Memory B cell (primary cell): ENCODE measurements at regions not wholly inside any gene's neighbourhood (a gene's known extent, or its start where the extent isn't known, plus 50 kb on each side); places are given as distances from the start of the nearest gene placed in this dataset.
"Not testable (repeated sequence)": the region's sequence is repeated elsewhere in the genome, so short reads cannot be mapped to it uniquely, and the experiment has no call there.

Source experiments
- ATAC-seq: fragments of 150-1000 bp; cut with Tn5 transposase; 2 replicates; pipeline ENCODE4 v1.10.0; 2021; ENCODE audit warnings: low read depth, mild to moderate bottlenecking, moderate library complexity
- DNase-seq, 2 donors: peaks; one replicate each; pipeline ENCODE4 v3.0.0; 2022; ENCODE audit warnings: low spot score in 2 of 2
- H3K27ac Mint-ChIP-seq: one replicate; pipeline ENCODE4 v1.8.0; 2022; ENCODE audit warnings: mild to moderate bottlenecking, moderate library complexity, mixed read lengths
- H3K27me3 Mint-ChIP-seq: one replicate; pipeline ENCODE4 v1.8.0; 2022; ENCODE audit warnings: mixed read lengths
- H3K36me3 Mint-ChIP-seq: one replicate; pipeline ENCODE4 v1.8.0; 2022; ENCODE audit warnings: mild to moderate bottlenecking, mixed read lengths
- H3K4me1 Mint-ChIP-seq: one replicate; pipeline ENCODE4 v1.8.0; 2022; ENCODE audit warnings: mixed read lengths
- H3K4me3 Mint-ChIP-seq: one replicate; pipeline ENCODE4 v1.8.0; 2022; ENCODE audit warnings: mild to moderate bottlenecking, moderate library complexity, mixed read lengths
- H3K9me3 Mint-ChIP-seq: one replicate; pipeline ENCODE4 v1.8.0; 2022; ENCODE audit warnings: mixed read lengths

- H3K9me3 Mint-ChIP-seq, result no peaks in the 10 kb centered on the region
- H3K4me3 Mint-ChIP-seq, result no peak overlapping the region
- H3K27ac Mint-ChIP-seq, result no peak overlapping the region
- H3K27me3 Mint-ChIP-seq, result no peaks in the 10 kb centered on the region
- H3K36me3 Mint-ChIP-seq, result peaks cover 11% of the 10 kb centered on the region
- peaks cover 18% of the 10 kb centered on the region for H3K4me1 Mint-ChIP-seq
- DNase-seq, result no peak
- ATAC-seq, result no peak
Observed at GRCh38 chr13:73828811-73829210, 305.4 kb downstream of the KLF12 start.

GRCh38 chr13:73827434-73827833 is 306.8 kb downstream of the KLF12 start:
- H3K4me1 Mint-ChIP-seq, result peaks cover 17% of the 10 kb centered on the region
- H3K27me3 Mint-ChIP-seq, result no peaks in the 10 kb centered on the region

DNA sequence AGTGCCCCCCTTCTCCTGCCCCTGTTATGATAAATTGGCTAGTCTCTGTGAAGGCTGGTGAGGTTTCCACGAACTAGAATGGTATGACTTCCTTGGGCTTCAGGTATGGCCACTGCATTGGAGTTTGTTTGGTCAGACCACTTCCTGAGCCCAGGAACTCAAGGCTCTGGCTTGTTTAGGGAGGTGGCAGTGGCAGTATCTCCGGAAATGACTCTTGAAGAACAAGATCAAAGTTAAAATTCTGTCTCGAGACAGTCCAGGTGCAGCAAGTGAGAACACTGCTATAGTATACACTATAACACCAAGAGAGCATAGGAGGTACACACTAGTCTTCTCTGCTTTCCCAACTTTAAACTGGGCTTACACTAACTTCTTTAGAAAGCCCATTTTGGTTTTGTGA is 309.1 kb downstream of the KLF12 start:
- no peak for DNase-seq
- H3K9me3 Mint-ChIP-seq, result no peaks in the 10 kb centered on the region
- H3K27me3 Mint-ChIP-seq, result no peaks in the 10 kb centered on the region
- no peak overlapping the region for H3K27ac Mint-ChIP-seq
- peaks cover 28% of the 10 kb centered on the region for H3K4me1 Mint-ChIP-seq
- no peak overlapping the region for H3K4me3 Mint-ChIP-seq
- peaks cover 13% of the 10 kb centered on the region for H3K36me3 Mint-ChIP-seq
- no peak for ATAC-seq

More at GRCh38 chr13:73827434-73827833, 306.8 kb downstream of the KLF12 start:
- no peak overlapping the region for H3K4me3 Mint-ChIP-seq
- no peaks in the 10 kb centered on the region for H3K9me3 Mint-ChIP-seq
- DNase-seq, result no peak
- ATAC-seq, result no peak
- no peak overlapping the region for H3K27ac Mint-ChIP-seq
- peaks cover 13% of the 10 kb centered on the region for H3K36me3 Mint-ChIP-seq

DNA sequence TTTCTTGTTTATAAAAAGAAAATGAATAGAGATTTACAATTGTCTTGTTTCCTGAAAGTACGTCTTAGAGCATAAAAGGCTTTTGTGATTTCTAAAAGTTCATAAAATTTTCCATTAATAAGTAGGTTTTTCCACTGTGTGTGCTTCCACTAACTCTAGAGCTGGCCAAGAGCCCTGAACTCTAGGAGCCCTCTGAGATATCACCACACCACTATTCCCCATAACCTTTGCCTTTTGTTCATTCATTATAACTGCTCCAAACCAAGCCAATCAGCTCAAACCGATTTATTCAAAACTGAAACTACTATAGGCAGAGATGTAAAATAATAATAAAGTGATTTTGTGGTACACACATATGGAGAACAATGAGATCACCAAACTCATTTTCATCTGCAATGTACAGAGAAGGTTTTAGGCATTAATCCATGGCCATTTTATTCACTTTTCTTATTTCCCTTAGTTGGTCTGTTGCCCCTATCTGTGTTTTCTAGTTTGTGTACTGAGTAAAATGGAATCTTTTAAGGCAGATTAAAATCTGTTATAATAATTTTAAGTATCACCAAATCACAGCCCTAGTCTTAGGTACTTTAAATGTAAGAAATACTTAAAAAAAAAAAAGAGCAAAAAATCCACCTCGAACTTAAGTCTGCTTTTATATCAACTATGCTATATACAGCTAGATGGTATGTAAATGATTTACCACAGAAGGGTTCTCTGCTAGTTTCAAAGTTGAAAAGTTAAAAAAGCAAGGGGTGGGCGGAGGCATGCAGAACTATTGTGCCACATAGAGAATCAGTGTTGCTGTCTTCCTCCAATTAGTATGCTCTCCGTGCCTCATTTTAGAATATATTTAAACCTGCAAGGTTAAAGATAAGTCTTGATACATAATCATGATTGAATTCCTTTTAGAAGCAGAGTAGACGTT is 311.3 kb downstream of the KLF12 start:
- Mint-ChIP-seq H3K4me3 (no peak overlapping the region), H3K27ac (no peak overlapping the region), H3K9me3 (no peaks in the 10 kb centered on the region), H3K36me3 (peaks cover 24% of the 10 kb centered on the region), H3K4me1 (peaks cover 34% of the 10 kb centered on the region), H3K27me3 (no peaks in the 10 kb centered on the region)
- ATAC-seq, result no peak
- no peak for DNase-seq

GRCh38 chr13:73820688-73821087 is 313.5 kb downstream of the KLF12 start:
- Mint-ChIP-seq H3K27me3 (no peaks in the 10 kb centered on the region), H3K4me3 (no peak overlapping the region), H3K4me1 (peaks cover 32% of the 10 kb centered on the region), H3K27ac (peak overlapping the region; percentile 73), H3K9me3 (no peaks in the 10 kb centered on the region), H3K36me3 (peaks cover 26% of the 10 kb centered on the region)
- no peak for DNase-seq
- peak; percentile 53 for ATAC-seq

- Mint-ChIP-seq H3K4me3 (no peak overlapping the region), H3K27ac (peak overlapping the region; percentile 73), H3K4me1 (peaks cover 31% of the 10 kb centered on the region), H3K27me3 (no peaks in the 10 kb centered on the region), H3K9me3 (no peaks in the 10 kb centered on the region), H3K36me3 (peaks cover 25% of the 10 kb centered on the region)
- no peak for DNase-seq
- ATAC-seq, result no peak
Observed at GRCh38 chr13:73820285-73820684, 313.9 kb downstream of the KLF12 start.

DNA sequence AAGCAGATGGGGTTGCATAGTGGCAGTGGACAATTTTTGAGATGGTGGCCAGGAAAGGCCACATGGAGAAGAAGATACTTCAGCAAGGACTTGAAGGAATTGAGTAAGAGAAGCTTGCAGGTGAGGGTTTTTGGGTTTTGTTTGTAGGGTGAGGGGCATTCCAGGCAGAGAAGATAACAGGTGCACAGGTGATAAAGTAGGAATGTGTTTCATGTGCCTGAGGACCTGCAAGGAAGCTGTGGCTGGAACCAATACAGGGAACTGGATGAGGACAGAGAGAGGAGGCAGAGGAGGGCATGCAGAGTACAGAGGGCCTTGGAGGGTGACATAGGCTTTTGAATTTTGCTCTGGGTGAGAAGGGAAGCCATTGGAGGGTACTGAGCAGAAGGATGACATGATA is 314.5 kb downstream of the KLF12 start:
- no peak for ATAC-seq
- H3K27me3 Mint-ChIP-seq, result no peaks in the 10 kb centered on the region
- H3K36me3 Mint-ChIP-seq, result peaks cover 22% of the 10 kb centered on the region
- no peak for DNase-seq
- no peaks in the 10 kb centered on the region for H3K9me3 Mint-ChIP-seq
- H3K4me3 Mint-ChIP-seq, result no peak overlapping the region
- peaks cover 28% of the 10 kb centered on the region for H3K4me1 Mint-ChIP-seq
- H3K27ac Mint-ChIP-seq, result peak overlapping the region; percentile 18

DNA sequence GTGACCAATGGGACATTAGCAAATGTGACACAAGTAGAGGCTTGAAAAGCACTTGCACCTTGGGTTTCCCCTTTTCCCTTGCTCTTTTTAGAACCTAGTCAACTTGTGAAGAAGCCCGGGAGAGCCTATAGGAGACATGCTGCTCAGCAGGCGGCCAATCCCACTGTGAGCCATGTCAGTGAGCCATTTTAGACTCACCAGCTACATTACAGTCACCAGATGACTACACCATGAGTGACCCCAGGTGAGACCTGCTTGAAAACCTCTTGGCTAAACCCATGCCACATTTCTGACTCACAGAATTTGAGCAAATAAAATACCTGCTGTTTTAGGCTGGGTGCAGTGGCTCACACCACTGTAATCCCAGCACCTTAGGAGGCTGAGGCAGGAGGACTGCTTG is 317.5 kb downstream of the KLF12 start:
- H3K27ac Mint-ChIP-seq, result no peak overlapping the region
- H3K27me3 Mint-ChIP-seq, result no peaks in the 10 kb centered on the region
- no peaks in the 10 kb centered on the region for H3K9me3 Mint-ChIP-seq
- ATAC-seq (no peak), DNase-seq (no peak)
- peaks cover 36% of the 10 kb centered on the region for H3K36me3 Mint-ChIP-seq
- H3K4me1 Mint-ChIP-seq, result peaks cover 23% of the 10 kb centered on the region
- no peak overlapping the region for H3K4me3 Mint-ChIP-seq

DNA sequence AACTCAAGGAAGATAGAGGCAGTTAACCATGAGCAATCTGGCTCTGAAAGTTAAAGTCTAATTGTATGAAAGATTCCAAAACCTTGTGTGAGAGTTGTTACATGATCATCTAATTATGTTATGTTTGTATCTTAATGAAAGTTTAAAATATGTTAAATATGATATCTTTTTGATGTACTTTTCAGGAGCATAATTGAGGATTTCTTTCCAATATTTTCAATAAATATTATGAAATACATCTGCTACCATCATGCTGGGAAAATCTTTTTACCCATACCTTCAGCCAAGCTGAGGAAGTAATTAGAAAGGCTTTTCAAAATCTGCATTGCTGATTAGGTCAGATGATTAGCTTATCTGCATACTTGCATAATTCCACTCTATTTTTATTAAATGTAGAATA is 318.4 kb downstream of the KLF12 start:
- Mint-ChIP-seq H3K36me3 (peaks cover 34% of the 10 kb centered on the region), H3K9me3 (no peaks in the 10 kb centered on the region), H3K4me3 (no peak overlapping the region), H3K4me1 (peaks cover 14% of the 10 kb centered on the region), H3K27ac (no peak overlapping the region), H3K27me3 (no peaks in the 10 kb centered on the region)
- ATAC-seq, result no peak
- no peak for DNase-seq

DNA sequence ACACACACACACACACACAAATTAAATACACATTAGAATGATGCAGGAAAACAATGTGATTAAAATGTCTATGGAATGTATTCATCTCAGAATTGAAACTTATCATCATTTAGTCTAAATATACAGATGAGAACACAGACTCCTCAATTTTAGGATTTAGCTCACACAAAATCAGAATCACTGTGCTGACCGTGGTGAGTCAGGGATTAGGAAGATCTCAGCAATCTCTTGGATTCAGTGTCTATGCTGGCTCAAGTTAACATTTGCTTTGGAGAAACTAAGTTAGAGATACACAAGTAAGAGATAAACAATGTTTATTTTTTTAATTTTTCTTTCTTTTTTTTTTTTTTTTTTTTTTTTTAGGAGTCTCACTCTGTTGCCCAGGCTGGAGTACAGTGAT is 323.6 kb downstream of the KLF12 start:
- Mint-ChIP-seq H3K9me3 (no peaks in the 10 kb centered on the region), H3K36me3 (peaks cover 29% of the 10 kb centered on the region), H3K27ac (no peak overlapping the region), H3K4me1 (no peaks in the 10 kb centered on the region), H3K27me3 (no peaks in the 10 kb centered on the region), H3K4me3 (no peak overlapping the region)
- no peak for ATAC-seq
- DNase-seq, result no peak

- DNase-seq (no peak), ATAC-seq (no peak)
- H3K27ac Mint-ChIP-seq, result no peak overlapping the region
- no peaks in the 10 kb centered on the region for H3K27me3 Mint-ChIP-seq
- no peak overlapping the region for H3K4me3 Mint-ChIP-seq
- peaks cover 30% of the 10 kb centered on the region for H3K36me3 Mint-ChIP-seq
- H3K9me3 Mint-ChIP-seq, result no peaks in the 10 kb centered on the region
- no peaks in the 10 kb centered on the region for H3K4me1 Mint-ChIP-seq
Observed at GRCh38 chr13:73809561-73809960, 324.6 kb downstream of the KLF12 start.

DNA sequence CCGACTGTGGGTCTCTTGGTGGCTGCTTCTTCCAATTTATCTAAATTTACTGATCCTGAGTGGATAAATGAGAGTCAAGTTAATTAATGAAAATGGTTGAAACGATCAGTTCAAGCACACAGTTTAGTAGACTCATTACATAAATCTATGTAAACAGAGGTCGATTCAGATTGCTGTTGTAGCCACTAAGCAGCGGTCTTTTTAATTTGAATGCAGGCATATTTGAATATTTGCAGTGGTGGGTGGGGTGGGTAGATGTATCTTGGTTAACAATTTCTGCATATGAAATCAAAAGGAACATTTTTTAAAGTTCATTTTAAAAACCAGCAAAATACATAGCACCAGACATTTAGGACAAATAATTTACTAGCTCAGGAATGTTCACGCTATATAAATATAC is 325.9 kb downstream of the KLF12 start:
- Mint-ChIP-seq H3K27me3 (no peaks in the 10 kb centered on the region), H3K4me1 (peaks cover 3% of the 10 kb centered on the region)

GRCh38 chr13:73805326-73805958 is 328.8 kb downstream of the KLF12 start:
- H3K36me3 Mint-ChIP-seq, result peaks cover 23% of the 10 kb centered on the region
- H3K9me3 Mint-ChIP-seq, ATAC-seq, H3K27me3 Mint-ChIP-seq, H3K4me1 Mint-ChIP-seq, H3K27ac Mint-ChIP-seq, DNase-seq, H3K4me3 Mint-ChIP-seq: not testable (repeated sequence)

More for the DNA sequence above, 325.9 kb downstream of the KLF12 start:
- DNase-seq (no peak), ATAC-seq (no peak)
- Mint-ChIP-seq H3K9me3 (no peaks in the 10 kb centered on the region), H3K27ac (peak overlapping the region; percentile 22), H3K4me3 (no peak overlapping the region), H3K36me3 (peaks cover 30% of the 10 kb centered on the region)

DNA sequence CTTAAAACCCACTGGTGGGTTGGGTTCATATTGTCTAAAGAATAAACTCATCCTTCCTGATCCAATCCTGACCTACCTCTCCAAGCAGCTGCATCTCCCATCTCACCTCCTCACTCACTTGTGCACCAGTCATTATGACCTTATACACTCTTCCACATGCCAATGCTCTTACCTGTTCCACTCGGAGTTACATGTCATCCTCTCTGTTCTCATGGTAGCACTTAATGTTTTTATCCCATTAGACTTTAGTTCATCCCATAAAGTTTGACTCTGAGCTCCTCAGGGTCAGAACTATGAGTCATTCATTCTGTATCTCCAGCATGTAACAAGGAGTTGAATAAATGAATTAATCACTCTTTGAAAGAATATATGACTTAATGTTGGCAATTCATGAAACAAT is 330.2 kb downstream of the KLF12 start:
- peaks cover 21% of the 10 kb centered on the region for H3K36me3 Mint-ChIP-seq
- ATAC-seq (no peak), DNase-seq (no peak)
- H3K27ac Mint-ChIP-seq, result no peak overlapping the region
- no peak overlapping the region for H3K4me3 Mint-ChIP-seq
- H3K9me3 Mint-ChIP-seq, result peaks cover under 1% of the 10 kb centered on the region
- no peaks in the 10 kb centered on the region for H3K27me3 Mint-ChIP-seq
- peaks cover 3% of the 10 kb centered on the region for H3K4me1 Mint-ChIP-seq
